ENCODE measurements at regions not wholly inside any gene's neighbourhood (a gene's known extent, or its start where the extent isn't known, plus 50 kb on each side); places are given as distances from the start of the nearest gene placed in this dataset.

- TF ChIP-seq REST (tag by site-specific recombination; IDR thresholded peaks at IDR 0.05): no peak
- no peak for TF ChIP-seq ZNF645 (tag by site-specific recombination; IDR thresholded peaks at IDR 0.05)
- TF ChIP-seq ZNF274 (IDR thresholded peaks at IDR 0.05; ENCODE audit: low read length): no peak
- no peak for TF ChIP-seq ZNF274 (tag by site-specific recombination; IDR thresholded peaks at IDR 0.05; ENCODE audit: borderline replicate concordance)
- no peak for TF ChIP-seq ZNF391 (tag by site-specific recombination; IDR thresholded peaks at IDR 0.05; ENCODE audit: borderline replicate concordance, low read depth)
- no peak for TF ChIP-seq SP3 (tag by site-specific recombination; IDR thresholded peaks at IDR 0.05)
- no peak for TF ChIP-seq ZNF248 (tag by site-specific recombination; IDR thresholded peaks at IDR 0.05)
- TF ChIP-seq ZBTB21 (tag by site-specific recombination; IDR thresholded peaks at IDR 0.05): no peak
These were observed 1170.4 kb upstream of the ZEB2 start for GRCh38 chr2:145690183-145690778.

All from HEK293 (cell line).